Astrocyte of the hippocampus (primary cell): ENCODE measurements at regions not wholly inside any gene's neighbourhood (a gene's known extent, or its start where the extent isn't known, plus 50 kb on each side); places are given as distances from the start of the nearest gene placed in this dataset.
A peak's percentile ranks its signal among the peaks of the same experiment; 100 is the strongest.

ENCODE experiments used
- DNase-seq: peaks from one replicate; pipeline ENCODE4 v3.0.0; 2011; ENCODE audit warnings: low read depth, low spot score

GRCh38 chr6:88386167-88386566, 220.0 kb upstream of the CNR1 start:
- no peak for DNase-seq

- no peak for DNase-seq
Observed at GRCh38 chr6:88383183-88383582, 217.0 kb upstream of the CNR1 start.

GRCh38 chr6:88381289-88381642, 215.1 kb upstream of the CNR1 start:
- no peak for DNase-seq

GRCh38 chr6:88380618-88381288, 214.6 kb upstream of the CNR1 start:
- peak; percentile 28 for DNase-seq

- peak; percentile 90 for DNase-seq
Observed at GRCh38 chr6:88380083-88380482, 213.9 kb upstream of the CNR1 start.

GRCh38 chr6:88378639-88379038, 212.5 kb upstream of the CNR1 start:
- DNase-seq: no peak

- peak; percentile 4 for DNase-seq
Observed at GRCh38 chr6:88377976-88378568, 211.9 kb upstream of the CNR1 start.

- DNase-seq: peak; percentile 87
Observed at GRCh38 chr6:88376768-88377387, 210.7 kb upstream of the CNR1 start.

- peak; percentile 37 for DNase-seq
Observed at GRCh38 chr6:88376197-88376596, 210.1 kb upstream of the CNR1 start.

GRCh38 chr6:88374553-88374952, 208.4 kb upstream of the CNR1 start:
- no peak for DNase-seq

- DNase-seq: no peak
Observed at GRCh38 chr6:88371480-88371879, 205.3 kb upstream of the CNR1 start.

- DNase-seq: no peak
Observed at GRCh38 chr6:88370127-88370710, 204.1 kb upstream of the CNR1 start.

- DNase-seq: no peak
Observed at GRCh38 chr6:88369262-88369661, 203.1 kb upstream of the CNR1 start.

- peak; percentile 57 for DNase-seq
Observed at GRCh38 chr6:88368071-88368787, 202.1 kb upstream of the CNR1 start.

GRCh38 chr6:88367248-88367647, 201.1 kb upstream of the CNR1 start:
- DNase-seq: peak; percentile 1

GRCh38 chr6:88366672-88367071, 200.5 kb upstream of the CNR1 start:
- no peak for DNase-seq

GRCh38 chr6:88365656-88366055, 199.5 kb upstream of the CNR1 start:
- DNase-seq: no peak

GRCh38 chr6:88365230-88365629, 199.1 kb upstream of the CNR1 start:
- no peak for DNase-seq

GRCh38 chr6:88361754-88362153, 195.6 kb upstream of the CNR1 start:
- DNase-seq: no peak

GRCh38 chr6:88361298-88361697, 195.2 kb upstream of the CNR1 start:
- DNase-seq: no peak

GRCh38 chr6:88360203-88360797, 194.2 kb upstream of the CNR1 start:
- DNase-seq: peak; percentile 67
